C4-2B (cell line): ENCODE measurements at regions not wholly inside any gene's neighbourhood (a gene's known extent, or its start where the extent isn't known, plus 50 kb on each side); places are given as distances from the start of the nearest gene placed in this dataset.

ENCODE experiments used
- CTCF ChIP-seq: fragments of 450-650 bp; conservative IDR thresholded peaks from 2 replicates; pipeline ENCODE4 v1.5.1; 2017; ENCODE audit warnings: mild to moderate bottlenecking
- ZFX ChIP-seq: fragments of 450-650 bp; IDR thresholded peaks from 2 replicates; pipeline ENCODE4 v1.6.1; 2017

GRCh38 chr4:81997313-81997712, 376.5 kb downstream of the HNRNPD start:
- TF ChIP-seq CTCF (no peak), ZFX (no peak)
